Skin epidermis (tissue), 12 donors: ENCODE measurements at regions not wholly inside any gene's neighbourhood (a gene's known extent, or its start where the extent isn't known, plus 50 kb on each side); places are given as distances from the start of the nearest gene placed in this dataset.
"Not testable (repeated sequence)": the region's sequence is repeated elsewhere in the genome, so short reads cannot be mapped to it uniquely, and the experiment has no call there.

Experiments
- H3K27ac ChIP-seq, 21 experiments: fragments of 200-600 bp; sonication (generic) in 11 of 21; one replicate each; pipeline ENCODE4 v1.5.0; 2020; ENCODE audit warnings: mild to moderate bottlenecking in 3 of 21, inconsistent platforms in 2 of 21, moderate library complexity in 2 of 21
- H3K4me3 ChIP-seq, 7 experiments: fragments of 200-600 bp; sonication (generic) in 2 of 7; one replicate each; pipeline ENCODE4 v1.5.0; 2020; ENCODE audit warnings: inconsistent platforms in 2 of 7, mild to moderate bottlenecking in 2 of 7, moderate library complexity in 1 of 7

GRCh38 chr4:38273407-38273806 lies 313.2 kb downstream of the PTTG2 start:
- no peak overlapping the region for H3K27ac ChIP-seq
- no peak overlapping the region for H3K4me3 ChIP-seq

- Histone ChIP-seq H3K27ac (no peak overlapping the region), H3K4me3 (no peak overlapping the region)
These were observed 315.3 kb downstream of the PTTG2 start for GRCh38 chr4:38275331-38276100.

- no peak overlapping the region for H3K27ac ChIP-seq
These were observed 318.1 kb downstream of the PTTG2 start for GRCh38 chr4:38278255-38278654.

GRCh38 chr4:38279077-38279476 lies 318.9 kb downstream of the PTTG2 start:
- H3K27ac ChIP-seq = peak overlapping the region in 1 of 21 experiments; percentile 23
- no peak overlapping the region for H3K4me3 ChIP-seq

More at GRCh38 chr4:38278255-38278654, 318.1 kb downstream of the PTTG2 start:
- no peak overlapping the region for H3K4me3 ChIP-seq

GRCh38 chr4:38279650-38280322 lies 319.6 kb downstream of the PTTG2 start:
- Histone ChIP-seq H3K27ac (no peak overlapping the region), H3K4me3 (no peak overlapping the region)

- Histone ChIP-seq H3K27ac (no peak overlapping the region), H3K4me3 (no peak overlapping the region)
These were observed 320.1 kb downstream of the PTTG2 start for GRCh38 chr4:38280323-38280706.

- Histone ChIP-seq H3K4me3 (no peak overlapping the region), H3K27ac (peak overlapping the region in 4 of 21 experiments; percentile 5 to 60 (median 30))
These were observed 321.3 kb downstream of the PTTG2 start for GRCh38 chr4:38281371-38282071.

- H3K4me3 ChIP-seq = no peak overlapping the region
- no peak overlapping the region for H3K27ac ChIP-seq
These were observed 323.5 kb downstream of the PTTG2 start for GRCh38 chr4:38283724-38284123.

GRCh38 chr4:38284294-38285030 lies 324.3 kb downstream of the PTTG2 start:
- Histone ChIP-seq H3K27ac (no peak overlapping the region), H3K4me3 (no peak overlapping the region)

- Histone ChIP-seq H3K27ac (no peak overlapping the region), H3K4me3 (no peak overlapping the region)
These were observed 327.1 kb downstream of the PTTG2 start for GRCh38 chr4:38287101-38287851.

GRCh38 chr4:38289553-38289952 lies 329.4 kb downstream of the PTTG2 start:
- Histone ChIP-seq H3K4me3 (no peak overlapping the region), H3K27ac (no peak overlapping the region)

GRCh38 chr4:38290366-38290765 lies 330.2 kb downstream of the PTTG2 start:
- Histone ChIP-seq H3K27ac (no peak overlapping the region), H3K4me3 (no peak overlapping the region)

- H3K27ac ChIP-seq = no peak overlapping the region
- H3K4me3 ChIP-seq = no peak overlapping the region
These were observed 330.7 kb downstream of the PTTG2 start for GRCh38 chr4:38290914-38291313.

- H3K27ac ChIP-seq = no peak overlapping the region
- H3K4me3 ChIP-seq = no peak overlapping the region
These were observed 332.3 kb downstream of the PTTG2 start for GRCh38 chr4:38292529-38292928.

- no peak overlapping the region for H3K4me3 ChIP-seq
- H3K27ac ChIP-seq = no peak overlapping the region
These were observed 334.0 kb downstream of the PTTG2 start for GRCh38 chr4:38294238-38294637.

- Histone ChIP-seq H3K4me3 (no peak overlapping the region), H3K27ac (no peak overlapping the region)
These were observed 336.9 kb downstream of the PTTG2 start for GRCh38 chr4:38297061-38297460.

GRCh38 chr4:38298868-38299713 lies 338.9 kb downstream of the PTTG2 start:
- Histone ChIP-seq H3K27ac (no peak overlapping the region), H3K4me3 (no peak overlapping the region)

GRCh38 chr4:38302910-38303309 lies 342.7 kb downstream of the PTTG2 start:
- H3K4me3 ChIP-seq = no peak overlapping the region
- H3K27ac ChIP-seq = no peak overlapping the region

GRCh38 chr4:38304460-38304859 lies 344.3 kb downstream of the PTTG2 start:
- H3K27ac ChIP-seq, H3K4me3 ChIP-seq: not testable (repeated sequence)
